ENCODE measurements at regions not wholly inside any gene's neighbourhood (a gene's known extent, or its start where the extent isn't known, plus 50 kb on each side); places are given as distances from the start of the nearest gene placed in this dataset.

GRCh38 chrX:9149501-9150245 is 115.7 kb upstream of the FAM9B start:
- TF ChIP-seq POLR2A (IDR thresholded peaks at IDR 0.05): no peak
- no peak for TF ChIP-seq CTCF (IDR thresholded peaks at IDR 0.05)
- TF ChIP-seq EP300 (IDR thresholded peaks at IDR 0.05): no peak
- no peak for TF ChIP-seq POLR2AphosphoS5 (IDR thresholded peaks at IDR 0.05)
